H54 (cell line): ENCODE measurements at regions not wholly inside any gene's neighbourhood (a gene's known extent, or its start where the extent isn't known, plus 50 kb on each side); places are given as distances from the start of the nearest gene placed in this dataset.
"Not testable (repeated sequence)": the region's sequence is repeated elsewhere in the genome, so short reads cannot be mapped to it uniquely, and the experiment has no call there.

Source experiments
- DNase-seq: peaks from one replicate; pipeline ENCODE4 v3.0.0; 2011; ENCODE audit warnings: low spot score, mixed read lengths; ENCODE audit not compliant: insufficient read length
- FAIRE-seq: peaks from 3 replicates; lab custom pipeline; 2011; peaks lifted over from hg19 to GRCh38; lab: Jason Lieb, UNC
- POLR2A ChIP-seq: IDR thresholded peaks from 2 replicates; pipeline ENCODE4 v1.6.1; 2011; ENCODE audit warnings: low read depth, mild to moderate bottlenecking, low read length

- DNase-seq (no peak), FAIRE-seq (no peak)
- TF ChIP-seq POLR2A: no peak
Observed at GRCh38 chr11:33534575-33534974, 166.1 kb downstream of the C11orf91 start.

DNA sequence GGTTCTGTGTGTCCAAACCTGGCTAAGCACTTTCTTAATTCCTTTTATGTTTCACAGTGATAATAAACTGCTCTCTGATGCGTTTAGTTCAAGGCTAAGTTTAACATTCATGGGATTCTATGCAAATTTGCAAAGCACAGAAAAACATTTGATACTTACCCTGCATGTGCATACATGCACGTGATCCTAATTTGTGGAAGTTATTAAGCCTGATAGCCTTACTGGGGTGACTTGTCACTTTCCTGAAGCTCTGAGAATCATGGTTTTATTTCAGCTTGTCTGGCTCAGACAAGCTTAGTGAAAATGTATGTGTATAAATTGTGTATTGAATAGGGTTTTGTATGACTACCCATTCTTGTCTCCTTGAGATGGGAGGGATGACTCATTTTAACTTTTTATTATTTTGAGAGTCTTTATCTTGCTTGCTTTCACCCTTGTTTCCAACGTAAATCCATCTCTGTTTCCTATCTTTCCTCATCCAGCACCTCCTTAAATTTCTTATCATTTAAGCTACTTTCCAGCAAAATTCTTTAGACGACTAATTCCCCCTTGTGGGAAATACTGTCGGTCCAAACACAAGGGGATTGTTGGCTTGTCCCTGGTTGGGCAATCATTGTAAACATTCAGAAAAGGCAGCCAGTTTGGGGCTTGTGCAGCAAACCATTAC is 167.1 kb downstream of the C11orf91 start:
- FAIRE-seq (no peak), DNase-seq (no peak)
- no peak for TF ChIP-seq POLR2A

- no peak for DNase-seq
- no peak for TF ChIP-seq POLR2A
- no peak for FAIRE-seq
Observed at GRCh38 chr11:33532720-33533385, 167.8 kb downstream of the C11orf91 start.

- FAIRE-seq: no peak
- no peak for TF ChIP-seq POLR2A
Observed at GRCh38 chr11:33532257-33532656, 168.4 kb downstream of the C11orf91 start.

DNA sequence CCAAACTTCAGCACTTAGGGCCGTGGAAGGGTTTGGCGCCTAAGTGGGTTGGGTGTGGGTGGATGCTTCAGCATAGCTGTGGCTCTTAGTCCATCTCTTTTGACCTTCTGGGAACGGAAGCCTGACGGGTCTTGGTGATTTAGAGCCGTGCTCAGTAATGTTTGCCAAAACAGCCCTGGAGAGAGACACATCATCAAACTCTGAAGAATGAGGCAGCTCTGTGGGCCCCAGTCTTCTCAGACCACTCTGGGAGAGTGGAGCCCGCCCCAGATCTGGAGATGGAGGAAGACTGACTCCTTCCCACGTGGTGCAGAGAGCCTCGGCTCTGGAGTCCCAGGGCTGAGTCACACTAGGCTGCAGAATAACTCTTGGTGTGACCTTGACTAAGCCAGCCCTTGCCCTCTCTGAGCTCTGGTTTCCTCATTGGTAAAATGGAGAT is 168.9 kb downstream of the C11orf91 start:
- TF ChIP-seq POLR2A: no peak
- peak; percentile 62 for FAIRE-seq
- peak; percentile 77 for DNase-seq

More at GRCh38 chr11:33532257-33532656, 168.4 kb downstream of the C11orf91 start:
- no peak for DNase-seq

- no peak for TF ChIP-seq POLR2A
- DNase-seq (peak; percentile 23), FAIRE-seq (no peak)
Observed at GRCh38 chr11:33530815-33531214, 169.8 kb downstream of the C11orf91 start.

DNA sequence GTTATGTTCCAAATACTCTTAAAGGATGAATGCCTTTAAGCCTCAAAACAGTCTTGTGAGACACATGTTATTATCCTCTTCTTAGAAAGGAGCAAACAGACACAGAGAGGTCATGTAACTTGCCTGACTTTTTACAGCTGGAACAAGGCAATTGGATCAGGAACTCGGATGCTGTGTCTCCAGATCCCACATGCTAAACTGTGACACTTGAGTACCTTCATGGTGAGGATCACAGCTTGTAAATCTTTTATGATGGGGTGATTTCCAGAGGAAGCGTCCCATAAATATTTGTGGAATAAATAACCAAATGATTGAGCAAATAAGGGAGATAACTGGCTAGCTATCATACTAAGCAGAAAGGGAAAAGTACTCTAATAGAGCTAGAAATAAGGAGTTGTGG is 171.2 kb downstream of the C11orf91 start:
- FAIRE-seq: no peak
- DNase-seq: no peak
- TF ChIP-seq POLR2A: no peak

GRCh38 chr11:33527738-33528137 is 172.9 kb downstream of the C11orf91 start:
- not testable (repeated sequence) for FAIRE-seq, DNase-seq

- no peak for TF ChIP-seq POLR2A
- FAIRE-seq (no peak), DNase-seq (no peak)
Observed at GRCh38 chr11:33525789-33526188, 174.8 kb downstream of the C11orf91 start.

DNA sequence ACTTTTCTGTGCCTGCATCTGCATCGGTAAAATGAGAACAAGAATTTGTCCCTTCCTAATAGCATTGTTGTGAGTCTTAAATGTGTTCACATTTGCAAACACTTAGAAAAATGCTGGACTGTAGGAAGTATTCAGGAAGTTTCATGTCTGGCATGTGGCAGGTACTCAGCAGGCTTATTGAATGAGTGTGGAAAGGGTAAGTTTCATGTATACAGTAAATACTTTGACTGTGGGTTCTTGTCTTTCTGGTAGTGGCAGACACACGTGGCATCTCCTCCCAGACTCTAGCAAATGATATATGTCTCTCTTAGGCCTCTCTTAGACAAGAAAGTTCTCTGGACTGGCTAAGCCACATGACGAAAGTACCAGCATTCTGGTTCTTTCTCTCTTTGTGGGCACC is 179.2 kb downstream of the C11orf91 start:
- DNase-seq (no peak), FAIRE-seq (no peak)
- no peak for TF ChIP-seq POLR2A

DNA sequence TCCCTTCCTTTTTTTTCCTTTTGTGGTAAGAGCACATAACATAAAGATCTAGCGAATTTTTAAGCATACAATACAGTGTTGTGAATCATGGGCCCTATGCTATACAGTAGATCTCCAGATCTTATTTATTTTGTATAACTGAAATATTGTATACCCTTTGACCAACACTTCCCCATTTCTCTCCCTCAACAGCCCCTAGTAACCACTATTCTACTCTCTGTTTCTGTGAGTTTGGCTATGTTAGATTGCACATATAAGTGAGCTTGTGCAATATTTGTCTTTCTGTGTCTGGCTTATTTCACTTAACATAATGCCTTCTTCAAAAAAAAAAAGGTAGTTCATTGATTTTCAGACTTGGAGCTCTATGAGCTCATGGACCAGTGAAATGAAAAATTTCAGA is 180.5 kb downstream of the C11orf91 start:
- TF ChIP-seq POLR2A: no peak
- FAIRE-seq (no peak), DNase-seq (no peak)

- DNase-seq: no peak
- no peak for TF ChIP-seq POLR2A
- FAIRE-seq: no peak
Observed at GRCh38 chr11:33515347-33515746, 185.3 kb downstream of the C11orf91 start.

DNA sequence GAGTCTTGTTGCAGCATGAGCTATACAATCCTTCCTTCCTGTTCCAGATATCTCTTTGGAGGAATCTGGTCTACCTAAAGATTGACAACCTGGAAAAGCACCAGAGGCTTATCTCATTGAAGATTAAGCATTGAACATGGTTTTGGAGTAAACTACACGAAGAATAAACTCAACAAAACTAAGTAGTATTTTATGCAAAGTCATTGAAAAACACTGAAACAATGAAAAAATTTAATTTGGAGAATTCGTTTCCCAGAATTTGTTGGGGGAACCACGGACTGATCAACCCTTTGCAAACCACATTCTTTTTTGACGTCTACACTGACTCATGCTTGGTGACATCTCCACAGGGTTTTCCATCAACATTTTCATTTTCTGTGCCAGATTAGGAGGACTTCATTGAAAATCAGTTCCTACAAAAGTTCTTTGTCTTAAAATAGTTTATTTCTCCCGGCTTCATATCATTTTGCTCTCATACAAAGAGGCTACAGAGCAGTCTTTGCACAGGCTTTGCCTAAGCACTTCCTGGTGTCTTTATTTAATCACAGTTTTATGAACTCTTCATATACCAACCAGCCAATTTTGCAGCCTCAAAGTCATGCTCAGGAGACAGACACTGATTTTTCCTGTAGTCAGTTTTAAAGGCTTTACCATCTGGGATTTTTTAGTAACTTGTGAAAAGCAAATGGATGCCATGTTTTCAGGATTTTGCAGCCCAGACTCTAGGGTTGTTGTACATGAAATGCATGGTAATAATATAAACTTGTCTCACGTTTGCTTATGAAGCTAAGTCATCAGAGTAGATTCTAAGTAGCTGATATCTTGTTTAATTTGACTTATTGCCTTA is 186.3 kb downstream of the C11orf91 start:
- TF ChIP-seq POLR2A: no peak
- FAIRE-seq (no peak), DNase-seq (no peak)

DNA sequence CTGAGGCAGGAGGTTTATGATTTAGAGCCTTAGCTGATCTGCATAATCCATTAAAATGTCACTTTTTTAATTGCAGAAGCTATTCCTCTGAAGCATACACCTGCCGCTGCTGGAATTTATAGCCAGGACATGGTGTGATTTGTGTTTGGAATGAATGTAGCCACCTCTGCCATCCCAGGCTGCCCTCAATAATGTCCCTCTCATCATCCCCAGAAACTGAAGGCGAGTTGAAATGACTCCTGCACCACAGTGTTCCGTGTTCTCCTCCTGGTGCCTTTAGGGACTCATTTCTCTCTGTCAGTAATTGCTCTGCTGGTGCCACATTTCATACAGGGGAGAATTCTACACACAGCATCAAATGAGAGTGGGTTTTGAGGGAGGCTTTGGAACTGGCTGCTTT is 191.0 kb downstream of the C11orf91 start:
- no peak for DNase-seq
- TF ChIP-seq POLR2A: no peak
- no peak for FAIRE-seq
